NAMALWA (cell line): ENCODE measurements at regions not wholly inside any gene's neighbourhood (a gene's known extent, or its start where the extent isn't known, plus 50 kb on each side); places are given as distances from the start of the nearest gene placed in this dataset.

ENCODE experiments used
- DNase-seq: peaks from one replicate; pipeline ENCODE4 v3.0.0-alpha.2; 2015; ENCODE audit warnings: low spot score

DNA sequence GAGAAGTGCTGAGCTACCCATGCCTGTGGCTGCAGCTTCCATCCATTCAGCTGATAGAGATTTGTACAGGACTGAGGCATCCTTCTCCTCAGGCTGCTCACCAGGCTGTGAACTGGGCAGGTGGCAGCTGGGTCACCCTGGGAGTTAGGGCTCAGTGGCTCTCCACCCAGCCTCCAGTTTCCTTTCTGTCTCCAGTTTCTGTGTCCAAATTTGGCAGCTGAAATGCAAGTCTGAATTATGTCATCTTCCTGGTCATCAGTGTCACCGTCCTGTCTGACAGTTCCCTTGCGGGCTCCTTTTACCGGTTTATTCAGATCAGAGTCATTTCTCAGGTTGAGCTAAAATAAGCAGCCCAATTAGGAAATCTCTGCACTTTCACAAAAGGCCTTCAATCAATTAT is 93.3 kb downstream of the EDN1 start:
- DNase-seq, result no peak

DNA sequence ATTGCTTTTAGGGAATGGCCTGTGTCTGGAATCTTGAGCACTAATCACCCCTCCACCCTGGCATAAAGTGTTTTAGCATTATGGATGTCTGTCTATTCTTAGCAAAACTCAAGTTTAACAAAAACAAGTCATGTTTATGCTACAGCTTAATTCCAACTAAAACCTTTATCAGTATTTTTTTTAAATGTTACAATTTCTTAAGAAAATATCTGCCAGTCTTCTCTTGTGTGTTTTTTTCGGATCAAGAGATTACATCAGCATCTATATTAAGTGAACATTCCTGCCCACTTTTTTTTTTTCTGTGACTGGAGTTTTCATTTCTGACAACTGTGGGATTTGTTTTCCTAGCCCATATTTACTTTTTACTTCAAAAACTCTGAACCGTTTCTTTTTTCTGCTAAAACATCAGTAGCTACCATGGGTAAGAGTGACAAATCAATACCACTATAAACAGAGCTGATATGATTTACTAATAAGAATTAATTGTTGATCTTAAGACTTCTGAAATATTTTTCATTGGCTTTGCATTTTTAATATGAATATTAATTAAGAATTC is 94.3 kb downstream of the EDN1 start:
- no peak for DNase-seq

DNA sequence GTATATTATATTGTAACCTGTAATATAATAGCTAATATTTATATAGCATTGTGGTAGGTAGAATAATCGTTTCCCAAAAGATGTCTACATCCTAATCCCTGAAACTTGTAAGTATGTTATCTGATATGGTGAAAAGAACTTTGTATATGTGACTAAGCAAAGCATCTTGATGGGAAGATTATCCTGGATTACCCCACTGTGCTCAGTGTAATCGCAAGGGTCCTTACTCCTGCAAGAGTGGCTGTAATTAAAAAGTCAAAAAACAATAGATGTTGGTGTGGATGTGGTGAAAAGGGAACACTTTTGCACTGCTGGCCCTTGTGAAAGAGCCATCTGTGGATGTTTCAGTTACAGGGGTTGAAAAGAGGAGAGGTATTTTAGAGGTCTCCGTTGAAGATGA is 95.2 kb downstream of the EDN1 start:
- DNase-seq, result no peak

DNA sequence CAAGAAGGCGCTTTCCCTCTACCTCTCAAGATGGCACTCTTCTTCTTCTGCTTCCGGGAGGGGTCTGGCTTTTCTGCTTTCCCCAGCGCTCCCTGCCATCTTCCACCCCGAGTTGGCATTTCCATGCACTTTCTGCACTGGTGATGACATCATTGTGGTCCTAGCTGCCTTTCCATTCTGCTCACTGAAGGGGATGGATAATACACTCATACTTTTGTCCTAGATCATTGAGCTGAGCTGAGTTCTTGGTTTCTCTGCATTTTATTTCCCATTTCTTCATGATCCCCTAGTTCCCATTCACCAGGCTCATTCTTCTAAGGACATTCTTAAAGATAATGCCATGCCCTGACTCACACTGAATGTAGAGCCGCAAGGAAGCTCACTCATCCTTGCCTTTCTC is 96.7 kb downstream of the EDN1 start:
- no peak for DNase-seq

DNA sequence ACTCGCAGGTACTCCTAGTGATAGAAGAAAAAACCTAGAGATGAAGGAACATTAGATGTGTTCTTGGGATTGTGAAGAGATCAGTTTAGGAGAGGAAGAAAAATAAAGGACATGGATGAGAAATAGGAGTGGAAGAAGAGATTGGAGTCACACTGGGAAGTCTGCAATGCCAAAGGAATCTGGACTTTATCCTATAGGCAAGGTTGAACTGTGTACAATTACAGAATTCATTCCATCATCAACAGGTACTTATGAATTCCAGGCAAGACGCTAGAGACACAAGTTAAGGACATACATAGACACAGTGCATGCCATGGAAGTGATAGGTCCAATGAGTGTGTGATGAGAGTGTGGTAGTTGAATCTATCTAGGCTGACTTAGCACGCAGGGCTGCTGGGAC is 101.3 kb downstream of the EDN1 start:
- no peak for DNase-seq

DNA sequence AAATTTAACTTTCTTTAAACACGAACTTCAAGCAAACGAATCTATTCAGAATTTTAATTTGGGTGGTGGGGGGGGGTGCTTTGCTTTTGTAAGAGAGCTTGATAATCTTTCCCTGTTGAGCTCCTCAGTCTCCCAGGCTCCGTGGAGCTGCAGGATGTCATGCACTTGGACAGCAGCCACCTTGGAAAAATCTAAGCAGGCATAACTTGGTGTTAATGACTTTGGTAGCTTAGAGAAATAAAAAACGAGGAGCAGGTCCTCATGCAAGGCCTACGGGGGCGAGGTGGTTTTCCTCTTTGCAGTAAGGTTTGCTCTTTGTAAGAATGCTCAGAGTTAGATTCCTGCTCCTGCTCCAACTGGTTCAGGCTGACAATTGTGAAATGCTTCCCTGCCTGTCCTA is 102.3 kb downstream of the EDN1 start:
- no peak for DNase-seq

DNA sequence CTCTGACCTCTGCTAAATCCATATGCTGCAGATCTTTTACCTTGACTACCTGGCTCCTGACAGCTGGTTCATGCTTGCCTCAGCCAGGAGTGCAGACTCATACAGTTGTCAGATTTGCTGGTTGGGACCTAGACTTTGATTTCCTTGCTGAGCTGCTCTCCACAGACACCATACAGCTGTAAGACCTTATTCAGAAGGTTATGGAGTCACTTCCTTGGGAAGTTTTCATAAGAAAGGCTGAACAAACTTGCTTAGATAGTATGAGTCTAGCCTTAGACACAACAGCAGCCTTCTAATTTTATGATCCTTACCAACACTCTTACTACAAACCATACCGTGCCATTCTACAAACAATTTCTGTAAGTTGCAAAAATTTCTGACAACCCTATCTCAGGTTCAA is 102.9 kb downstream of the EDN1 start:
- DNase-seq, result no peak

DNA sequence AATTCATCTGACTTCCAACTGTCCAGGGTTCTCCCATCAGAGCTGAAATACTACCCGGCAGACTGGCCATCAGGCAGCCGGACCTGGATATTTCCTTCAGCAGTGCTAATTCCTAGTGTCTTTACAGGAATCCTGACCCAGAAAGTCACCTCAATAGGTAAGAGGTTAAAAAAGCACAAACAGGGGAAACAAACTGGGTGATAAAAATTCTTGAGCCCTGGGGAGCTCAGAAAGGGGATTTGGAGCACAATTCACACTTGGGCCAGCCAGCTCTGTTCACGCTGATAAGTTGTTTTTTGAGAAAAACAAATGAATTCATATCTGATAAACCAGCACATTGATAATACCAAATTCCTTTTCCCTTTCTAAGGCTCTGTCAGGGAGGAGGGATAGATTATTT is 104.0 kb downstream of the EDN1 start:
- DNase-seq, result no peak

DNA sequence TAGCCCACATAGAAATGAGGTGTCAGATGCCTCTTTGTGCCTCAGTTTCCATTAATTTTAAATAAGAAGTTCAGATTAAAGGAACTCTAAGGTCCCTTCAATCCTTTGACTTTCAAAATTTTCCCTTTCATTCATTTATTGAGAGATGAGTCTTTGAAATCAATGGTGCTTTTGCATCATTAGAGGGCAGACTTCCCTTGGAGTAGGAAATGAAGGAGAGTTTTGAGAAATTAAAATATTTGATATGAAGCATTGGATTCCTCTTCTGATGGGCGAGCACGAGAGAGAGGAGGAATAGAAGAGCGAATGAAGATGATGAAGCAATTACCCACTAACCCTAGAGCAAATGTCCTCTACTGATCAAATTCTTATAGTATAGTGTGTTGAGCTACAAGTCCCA is 105.7 kb downstream of the EDN1 start:
- no peak for DNase-seq

DNA sequence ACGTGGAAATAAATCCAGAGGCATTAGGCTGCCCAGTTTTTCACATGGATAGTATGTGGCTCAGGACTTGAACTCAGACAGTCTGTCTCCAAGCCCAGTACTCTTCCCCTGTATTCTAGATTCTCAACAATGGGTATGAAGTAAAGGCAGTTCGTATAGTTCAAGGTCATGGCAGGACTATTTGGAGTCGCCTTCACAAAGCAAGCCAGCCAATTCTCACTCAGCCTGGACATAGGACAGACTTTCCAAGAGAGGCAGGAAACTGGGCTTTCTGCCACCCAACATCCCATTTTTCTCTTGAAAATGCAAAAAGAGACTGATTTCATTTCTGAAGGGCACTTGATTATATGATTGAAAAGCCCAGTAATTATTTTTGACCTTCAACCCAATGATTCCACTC is 111.0 kb downstream of the EDN1 start:
- DNase-seq, result no peak

DNA sequence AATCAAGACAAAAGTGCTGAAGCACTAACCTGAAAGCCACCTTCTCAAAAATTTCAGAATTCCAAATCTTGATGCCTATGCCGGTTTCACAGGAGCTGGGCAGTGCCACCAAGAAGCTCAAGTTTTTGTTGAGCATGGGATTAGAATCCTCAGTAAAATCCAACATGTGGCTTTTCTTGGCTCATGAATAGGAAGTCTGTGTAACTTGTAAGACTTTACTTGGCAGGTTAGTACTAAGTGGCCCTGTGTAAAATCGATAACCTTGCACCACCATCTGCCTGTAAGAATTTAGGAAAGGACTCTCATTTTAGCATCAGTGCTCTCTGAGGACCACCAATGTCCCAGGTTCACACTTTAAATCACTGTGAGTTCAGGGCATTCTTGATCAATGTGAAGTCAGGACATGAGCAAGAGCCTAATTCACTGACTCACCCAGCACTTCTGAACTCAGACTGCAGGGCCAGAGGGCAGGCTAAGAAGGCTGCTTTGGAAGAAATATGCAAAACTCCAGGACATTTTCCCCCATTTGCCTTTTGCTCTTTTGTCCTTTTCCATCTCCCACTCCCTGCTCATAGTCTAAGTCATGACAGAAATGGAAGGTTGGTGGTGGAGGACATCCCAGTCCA is 113.2 kb downstream of the EDN1 start:
- DNase-seq, result no peak

DNA sequence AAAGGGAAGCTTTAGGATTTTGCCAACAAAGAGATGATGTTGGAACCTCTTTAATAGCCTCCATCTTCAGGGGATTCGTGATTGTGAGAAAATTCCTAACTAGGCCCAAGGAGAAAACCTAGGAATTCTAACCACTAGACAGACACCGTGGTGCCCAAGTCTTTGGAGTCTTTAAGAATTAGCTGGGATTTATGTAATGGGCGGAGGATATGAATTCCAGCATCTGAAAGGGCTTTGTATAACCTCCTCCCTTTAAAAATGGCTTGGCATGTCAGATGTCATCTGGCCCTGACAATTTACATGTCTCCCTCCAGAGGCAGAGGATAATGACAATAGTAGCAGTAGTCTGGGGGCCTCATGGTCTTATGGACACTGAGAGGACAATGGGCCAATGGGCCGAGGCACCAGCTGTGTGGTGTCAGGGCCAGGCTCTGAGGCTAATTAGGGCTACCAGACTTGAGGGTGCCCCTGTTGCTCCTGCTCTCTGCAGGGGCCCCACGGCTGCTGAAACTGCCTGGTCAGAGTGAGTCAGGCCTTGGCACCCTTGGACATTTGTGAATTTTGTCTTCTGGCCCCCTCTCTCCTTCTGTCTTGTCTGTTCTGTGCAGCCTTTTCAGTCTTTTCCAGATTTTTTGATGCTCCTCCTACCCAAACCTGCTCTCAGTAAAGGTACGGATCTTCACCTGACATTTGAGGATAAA is 113.9 kb downstream of the EDN1 start:
- no peak for DNase-seq

DNA sequence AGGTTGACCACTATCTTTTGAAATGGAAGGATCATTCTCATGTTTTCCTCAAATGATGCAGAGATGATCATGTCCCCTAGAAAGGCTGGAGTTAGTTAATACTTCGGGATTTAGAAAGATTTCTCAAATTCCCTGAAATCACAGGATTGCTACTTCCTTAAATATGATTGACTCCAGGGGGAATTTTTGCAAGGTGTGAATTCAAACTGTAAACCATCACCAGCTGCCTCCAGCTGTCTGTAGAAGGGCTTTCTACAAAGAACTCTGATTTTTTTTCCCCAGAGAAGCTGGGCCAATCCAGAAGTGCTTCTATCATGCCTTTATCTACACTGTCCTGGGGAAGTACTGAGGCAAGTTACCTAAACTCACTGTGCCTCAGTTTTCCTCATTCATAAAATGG is 114.5 kb downstream of the EDN1 start:
- DNase-seq, result no peak

DNA sequence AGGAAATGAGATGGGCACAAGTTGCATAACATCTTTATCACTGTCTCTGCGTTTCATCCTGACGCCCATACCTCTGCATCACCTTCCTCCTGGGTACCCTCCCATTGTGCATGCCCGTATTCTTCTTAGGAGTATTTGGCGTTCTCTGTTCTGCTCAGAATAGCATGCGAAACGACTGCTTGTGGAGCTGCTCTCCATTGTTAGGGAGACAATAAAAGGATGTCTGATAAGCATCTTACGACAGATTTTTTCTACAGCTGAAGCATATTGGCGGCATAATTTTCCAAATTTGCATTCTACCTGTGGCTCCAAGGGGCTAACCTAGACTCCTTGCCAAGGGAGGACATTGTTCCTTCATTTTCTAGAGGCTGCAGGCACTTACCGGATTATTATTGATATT is 118.6 kb downstream of the EDN1 start:
- no peak for DNase-seq

DNA sequence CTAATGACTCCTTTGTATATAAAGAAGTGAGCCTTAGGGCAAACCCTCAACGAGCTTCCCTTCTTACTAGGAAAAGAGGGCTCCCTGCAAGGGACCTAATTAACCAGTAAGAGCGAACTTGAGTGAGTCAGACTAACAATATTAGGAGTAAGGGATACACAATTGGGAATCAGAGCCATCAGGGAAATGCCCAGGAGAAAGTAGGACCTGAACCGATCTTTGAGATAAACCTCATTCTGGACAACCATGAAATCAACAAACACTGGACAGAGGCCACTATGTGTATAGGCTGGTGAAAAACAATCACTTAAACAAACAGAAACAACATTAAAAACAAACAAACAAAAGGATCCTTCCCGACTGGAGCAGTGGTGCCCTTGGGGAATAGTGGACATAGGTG is 120.8 kb downstream of the EDN1 start:
- no peak for DNase-seq

DNA sequence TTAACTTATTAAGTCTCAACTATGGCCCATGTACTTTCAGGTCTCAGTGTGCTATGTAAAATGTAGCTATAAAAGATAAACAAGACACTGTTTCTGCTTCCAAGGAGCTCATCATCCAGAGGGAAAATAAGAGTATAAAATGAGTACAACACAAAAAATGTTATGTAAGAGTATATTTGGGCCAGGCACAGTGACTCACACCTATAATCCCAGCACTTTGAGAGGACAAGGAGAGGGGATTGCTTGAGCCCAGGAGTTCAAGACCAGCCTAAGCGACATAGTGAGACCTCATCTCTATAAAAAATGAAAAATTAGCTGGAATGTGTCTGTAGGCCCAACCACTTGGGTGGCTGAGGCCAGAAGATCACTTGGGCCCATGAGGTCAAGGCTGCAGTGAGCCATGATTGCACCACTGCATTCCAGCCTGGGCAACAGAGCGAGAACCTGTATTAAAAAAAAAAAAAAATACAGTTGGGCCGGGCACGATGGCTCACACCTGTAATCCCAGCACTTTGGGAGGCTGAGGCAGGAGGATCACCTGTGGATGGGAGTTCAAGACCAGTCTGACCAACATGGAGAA is 124.0 kb downstream of the EDN1 start:
- DNase-seq, result no peak

DNA sequence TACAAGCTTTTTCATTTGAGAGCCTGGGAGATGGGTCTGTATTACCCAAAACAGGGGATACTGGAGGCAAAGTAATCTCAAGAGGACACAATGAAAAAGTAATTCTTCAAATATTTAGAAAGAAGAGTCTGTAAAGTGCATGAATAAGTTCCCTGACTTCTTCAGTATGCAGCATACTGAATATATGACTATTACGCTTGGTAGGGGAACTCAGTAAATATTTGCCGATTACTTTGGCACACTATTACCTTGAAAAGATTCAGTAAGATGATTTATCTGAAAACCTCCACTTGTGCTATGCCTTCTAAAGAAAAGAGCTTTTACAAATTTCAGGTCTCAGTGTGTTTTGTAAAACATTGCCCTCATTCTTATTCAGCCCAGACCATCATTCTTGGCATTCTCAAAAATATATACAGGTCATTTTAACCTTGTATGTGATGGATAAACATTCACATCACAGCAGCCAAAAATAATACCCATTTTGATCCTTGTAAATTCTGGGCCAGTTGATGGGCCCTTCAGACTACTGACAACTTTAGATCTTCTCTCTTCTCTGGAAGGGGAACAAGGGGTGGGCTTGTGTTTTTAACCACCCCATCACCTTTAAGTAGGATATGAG is 125.9 kb downstream of the EDN1 start:
- no peak for DNase-seq

DNA sequence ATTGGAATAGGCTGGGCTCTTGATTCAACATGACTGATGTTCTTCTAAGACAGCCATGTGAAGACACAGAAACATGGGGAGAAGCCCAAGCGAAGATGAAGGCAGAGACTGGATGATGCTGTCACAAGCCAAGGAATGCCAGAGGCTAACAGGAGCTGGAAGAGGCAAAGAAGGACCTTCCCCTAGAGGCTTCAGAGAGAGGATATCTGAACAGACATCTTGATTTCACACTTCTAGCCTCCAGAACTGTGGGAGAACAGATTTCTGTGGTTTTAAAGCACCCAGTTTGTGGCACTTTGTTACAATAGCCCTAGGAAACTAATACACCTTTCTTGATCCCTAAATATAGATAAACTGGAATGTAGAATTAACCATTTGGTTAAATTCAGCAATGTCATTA is 127.0 kb downstream of the EDN1 start:
- DNase-seq, result no peak

DNA sequence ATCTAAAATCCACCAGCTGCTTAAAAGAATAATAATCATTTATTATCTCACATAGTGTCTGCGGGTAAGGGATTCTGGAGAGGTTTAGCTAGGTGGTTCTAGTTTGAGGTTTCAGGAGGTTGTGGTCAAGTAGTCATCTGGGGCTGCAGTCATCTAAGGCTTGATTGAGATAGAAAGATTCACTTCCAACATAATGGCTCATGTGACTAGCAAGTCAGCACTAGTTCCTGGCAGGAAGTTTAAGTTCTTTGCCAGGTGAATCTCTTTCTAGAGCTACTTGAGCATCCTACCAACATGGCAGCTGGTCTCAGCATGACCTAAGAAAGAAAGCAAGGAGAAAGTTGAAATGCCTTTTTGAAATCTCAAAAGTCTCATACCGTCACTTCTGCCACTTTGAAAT is 128.8 kb downstream of the EDN1 start:
- DNase-seq, result no peak

DNA sequence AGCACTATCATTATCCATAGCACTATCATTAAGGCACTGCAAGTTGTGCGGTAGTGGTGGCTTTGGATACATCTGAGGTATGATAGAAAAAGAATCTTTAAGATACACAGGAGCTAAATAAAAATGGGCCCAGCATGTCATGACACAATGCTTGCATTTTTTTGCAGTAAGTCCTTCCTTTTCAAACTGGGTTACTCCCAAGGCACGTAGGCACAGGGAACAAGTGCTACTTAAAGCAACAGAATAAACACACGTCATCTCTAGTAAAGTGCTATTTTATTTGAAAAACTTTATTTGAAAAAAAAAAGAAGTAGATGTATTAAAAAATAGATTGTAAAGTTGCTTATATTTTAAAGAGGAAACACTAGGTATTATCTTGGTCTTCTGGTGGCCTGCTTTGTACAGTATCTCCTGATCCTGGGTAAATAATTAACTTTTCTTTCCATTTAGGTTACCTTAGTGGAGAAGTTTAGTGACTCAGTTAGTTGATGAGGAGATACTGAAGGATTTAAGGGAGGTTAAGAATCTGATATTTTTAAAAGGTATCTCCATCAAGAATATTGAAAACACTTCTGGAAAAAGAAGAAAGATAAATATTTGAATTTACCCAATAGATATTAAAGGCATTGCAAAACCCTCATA is 129.6 kb downstream of the EDN1 start:
- no peak for DNase-seq

DNA sequence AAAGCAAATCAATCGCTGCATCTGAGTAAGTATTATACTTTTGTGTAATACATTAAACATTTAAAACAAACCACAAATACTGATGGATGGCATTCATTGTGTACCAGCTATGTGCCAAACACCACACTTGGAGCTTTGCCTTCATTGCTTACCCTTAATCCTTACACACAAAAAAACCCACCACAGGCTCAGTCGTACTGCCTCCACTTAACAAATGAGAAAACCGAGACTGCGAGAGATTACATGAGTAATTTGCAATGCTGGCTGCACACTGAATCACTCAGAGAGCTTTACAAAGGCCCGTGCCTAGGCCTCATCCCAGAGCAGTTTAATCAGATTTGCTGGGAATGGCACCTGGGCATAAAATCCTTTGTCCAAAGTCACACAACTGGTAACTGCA is 130.5 kb downstream of the EDN1 start:
- no peak for DNase-seq

DNA sequence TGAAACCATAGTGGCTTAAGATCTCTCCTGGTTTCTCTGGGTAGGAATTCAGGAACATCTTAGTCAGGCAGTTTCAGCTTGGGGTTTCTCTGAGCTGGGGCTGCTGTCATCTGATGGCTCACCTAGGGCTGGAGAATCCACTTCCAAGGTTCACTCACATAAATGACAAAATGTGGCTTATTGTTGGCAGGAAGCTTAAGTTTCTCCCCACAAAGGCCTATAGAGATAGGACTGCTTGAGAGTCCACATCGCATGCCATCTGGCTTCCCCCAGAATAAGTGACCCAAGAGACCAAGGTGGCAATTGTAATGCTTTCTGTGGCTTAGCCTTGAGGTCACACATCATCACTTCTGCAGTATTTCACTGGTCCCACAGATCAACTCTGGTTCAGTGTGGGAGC is 131.4 kb downstream of the EDN1 start:
- DNase-seq, result no peak

DNA sequence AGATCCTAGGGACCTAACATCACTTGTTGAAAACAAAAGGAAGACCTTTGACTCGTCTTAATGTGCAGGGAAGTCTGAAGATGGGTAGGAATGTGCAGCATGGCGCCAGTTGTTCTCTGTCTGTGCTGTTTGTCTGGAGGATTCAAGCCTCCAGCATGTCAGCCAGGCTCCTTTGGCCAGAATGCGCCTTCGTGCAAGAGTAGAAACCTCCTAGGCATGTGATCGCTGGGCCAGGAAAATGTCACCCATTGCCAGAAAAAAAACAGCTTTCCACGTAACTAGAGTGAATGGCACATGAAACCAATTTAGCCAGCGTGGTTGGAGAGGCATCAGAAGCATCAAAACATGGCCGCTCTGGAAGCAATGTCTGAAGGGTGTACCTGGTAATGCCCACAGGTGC is 132.7 kb downstream of the EDN1 start:
- DNase-seq, result no peak
